ELF-1 (cell line): ENCODE measurements at regions not wholly inside any gene's neighbourhood (a gene's known extent, or its start where the extent isn't known, plus 50 kb on each side); places are given as distances from the start of the nearest gene placed in this dataset.
"Not testable (repeated sequence)": the region's sequence is repeated elsewhere in the genome, so short reads cannot be mapped to it uniquely, and the experiment has no call there.

Experiments used
- DNase-seq: peaks from one replicate; pipeline ENCODE4 v3.0.0-alpha.2; 2016; ENCODE audit warnings: low read depth, low spot score

DNA sequence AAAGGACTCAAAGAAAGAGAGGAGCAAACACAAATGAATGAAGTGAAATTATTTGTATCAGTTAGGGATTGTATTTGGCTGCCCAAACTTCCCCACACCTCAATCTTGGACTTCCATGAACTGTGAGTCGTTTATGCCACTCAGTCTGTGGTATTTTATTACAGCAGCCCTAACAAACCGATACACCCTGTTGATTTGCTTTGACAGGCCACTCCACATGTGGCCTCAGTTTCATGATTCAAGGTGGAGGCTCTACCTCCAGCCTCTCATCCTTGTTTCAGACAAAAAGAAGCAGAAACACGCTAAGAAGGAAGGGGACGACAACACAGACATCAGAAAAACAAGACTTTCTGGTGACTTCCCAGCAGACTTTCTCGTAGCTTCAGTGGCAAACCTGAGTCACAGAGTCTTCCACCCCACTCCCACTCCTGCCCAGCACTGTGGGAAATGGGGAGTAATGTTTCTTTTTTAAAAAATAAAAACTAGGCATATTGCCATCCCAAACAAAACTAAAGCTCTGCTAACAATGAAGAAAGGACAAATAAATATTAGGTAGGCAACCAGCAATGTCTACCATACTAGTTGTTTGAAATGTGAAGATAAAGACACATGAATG lies 52.2 kb upstream of the ABCA1 start:
- DNase-seq = no peak

DNA sequence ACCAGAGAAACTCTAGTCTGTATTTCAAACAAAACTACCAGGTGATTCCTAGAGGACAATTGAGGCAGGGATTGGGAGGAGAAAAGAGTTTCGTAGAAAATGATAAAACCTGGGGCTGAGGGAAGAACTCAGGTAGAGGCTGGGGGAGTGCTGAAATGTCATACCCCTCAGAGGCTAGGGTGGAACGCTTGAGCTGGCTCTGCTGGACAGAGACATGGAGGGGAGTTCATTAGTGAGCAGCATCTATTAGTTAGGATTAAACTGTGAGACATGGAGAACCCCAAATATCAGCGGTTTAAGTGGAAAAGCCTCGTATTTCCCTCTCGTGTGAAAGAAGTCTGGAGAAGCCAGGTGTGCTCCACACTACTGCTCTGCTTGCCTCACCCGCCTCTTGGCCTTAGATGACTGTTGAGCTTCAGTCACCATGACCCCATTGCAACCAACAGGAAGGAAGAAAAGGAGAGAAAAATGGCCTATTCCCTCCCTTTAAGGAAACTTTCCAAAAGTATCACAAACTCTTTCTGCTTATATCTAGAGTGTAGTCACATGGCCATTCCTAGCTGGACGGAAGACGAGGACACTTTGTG lies 53.7 kb upstream of the ABCA1 start:
- DNase-seq = no peak

DNA sequence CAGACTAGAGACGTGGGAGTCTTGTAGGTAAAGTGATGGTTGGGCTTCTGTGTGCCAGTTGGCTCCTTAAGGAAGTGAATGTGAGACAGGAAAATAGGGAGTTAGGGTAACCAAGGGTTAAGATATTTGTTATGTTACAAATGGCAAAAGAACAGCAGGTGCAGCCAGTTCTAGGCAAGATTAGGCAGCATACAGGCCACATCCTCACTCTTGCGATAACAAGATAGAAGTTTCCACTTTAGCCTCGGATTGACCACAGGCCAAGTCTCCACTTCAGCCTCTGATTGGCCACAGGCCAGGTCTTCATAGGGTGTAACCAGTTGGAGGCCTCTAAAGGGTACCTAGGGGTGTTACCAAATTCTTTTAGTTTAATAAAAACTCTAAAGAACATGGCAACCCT lies 54.6 kb upstream of the ABCA1 start:
- DNase-seq = no peak

DNA sequence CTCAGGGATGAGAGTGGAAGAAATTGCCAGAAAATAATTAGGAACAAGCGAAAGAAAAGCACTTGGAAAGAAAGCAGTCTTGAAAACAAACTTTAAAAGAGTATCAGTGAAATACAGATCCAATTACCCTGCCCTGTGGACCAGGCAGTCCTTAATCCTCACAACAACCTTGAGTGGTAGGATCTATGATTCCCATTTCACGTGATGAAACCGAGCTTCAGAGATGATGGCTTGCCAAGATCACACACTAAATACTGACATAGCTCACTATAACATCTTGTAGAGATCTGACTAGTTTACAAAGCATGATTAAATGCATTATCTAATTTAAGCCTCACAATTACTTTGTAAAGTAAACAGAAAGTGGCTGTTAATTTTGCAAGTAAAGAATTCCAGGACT lies 55.5 kb upstream of the ABCA1 start:
- no peak for DNase-seq

DNA sequence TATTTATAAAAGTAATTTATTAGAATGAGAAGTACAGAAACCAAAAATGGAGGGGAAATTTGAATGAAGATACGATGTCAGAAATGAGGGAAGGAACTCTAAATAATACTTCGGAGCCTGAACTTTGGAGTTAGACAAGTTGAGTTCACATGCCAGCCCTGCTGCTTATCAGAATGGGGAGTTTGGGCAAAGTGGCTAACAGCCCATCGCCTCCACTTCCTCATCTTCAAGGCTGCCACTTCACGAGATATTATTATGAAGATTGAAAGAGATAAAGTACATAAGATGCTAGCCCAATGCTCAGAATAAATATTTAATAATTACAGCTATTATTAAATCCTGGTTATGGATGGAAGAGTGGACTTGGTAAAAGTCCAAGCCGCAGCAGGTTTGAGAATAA lies 56.2 kb upstream of the ABCA1 start:
- no peak for DNase-seq

DNA sequence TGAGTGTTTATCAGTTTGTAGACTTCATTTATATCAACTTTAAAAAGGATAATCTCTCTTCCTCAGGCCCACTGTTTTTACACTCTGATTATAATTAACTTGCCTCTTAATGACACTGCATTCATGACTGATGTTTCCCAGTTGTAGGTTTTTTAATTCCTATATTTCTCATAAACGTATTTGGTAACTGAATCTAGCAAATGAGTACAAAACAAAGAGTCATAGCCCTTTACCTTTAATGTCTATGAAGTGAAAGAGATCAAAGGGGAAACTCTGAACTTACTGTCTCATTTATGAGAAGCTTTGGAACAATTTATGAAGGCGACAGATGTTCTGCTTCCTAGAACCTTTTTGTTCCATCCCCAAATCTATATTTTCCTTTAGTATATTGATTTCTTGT lies 56.6 kb upstream of the ABCA1 start:
- DNase-seq = no peak

DNA sequence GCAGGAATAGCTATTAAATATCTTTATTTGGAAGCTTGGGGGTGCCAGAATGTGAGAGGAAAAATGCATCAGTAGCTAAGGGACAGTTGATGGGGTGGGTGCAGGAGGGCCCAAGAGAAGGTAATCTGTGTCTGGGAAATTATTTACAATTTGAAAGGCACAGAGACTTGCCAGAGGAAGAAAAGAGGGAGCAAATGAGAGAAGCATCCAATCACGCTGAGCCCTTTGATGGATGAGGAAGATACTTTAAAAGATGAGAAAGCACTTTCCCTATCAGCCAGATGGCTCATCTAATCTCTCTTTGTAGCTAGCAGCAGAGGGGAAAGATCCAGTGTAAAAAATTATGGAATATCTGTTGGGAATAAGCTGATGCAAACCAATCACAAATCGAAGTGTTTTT lies 57.0 kb upstream of the ABCA1 start:
- DNase-seq = no peak

DNA sequence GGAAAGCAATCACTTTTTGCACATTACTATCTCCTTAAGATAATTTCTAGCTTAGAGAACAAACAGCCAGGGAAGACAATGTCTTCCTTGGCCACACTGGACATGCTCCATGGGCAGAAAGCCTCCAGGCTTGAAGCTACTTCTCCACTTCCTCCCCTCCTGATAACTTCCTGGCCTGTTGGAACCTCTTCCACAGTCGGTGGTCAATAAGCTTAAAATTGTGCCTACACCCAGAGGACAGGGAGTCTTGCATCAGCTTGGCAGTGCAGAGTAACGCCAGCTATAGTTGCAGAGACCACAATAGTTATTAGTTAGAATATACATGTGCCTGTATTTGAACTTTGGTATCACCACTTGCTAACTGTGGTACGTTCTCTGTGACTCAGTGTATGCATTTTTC lies 58.1 kb upstream of the ABCA1 start:
- no peak for DNase-seq

DNA sequence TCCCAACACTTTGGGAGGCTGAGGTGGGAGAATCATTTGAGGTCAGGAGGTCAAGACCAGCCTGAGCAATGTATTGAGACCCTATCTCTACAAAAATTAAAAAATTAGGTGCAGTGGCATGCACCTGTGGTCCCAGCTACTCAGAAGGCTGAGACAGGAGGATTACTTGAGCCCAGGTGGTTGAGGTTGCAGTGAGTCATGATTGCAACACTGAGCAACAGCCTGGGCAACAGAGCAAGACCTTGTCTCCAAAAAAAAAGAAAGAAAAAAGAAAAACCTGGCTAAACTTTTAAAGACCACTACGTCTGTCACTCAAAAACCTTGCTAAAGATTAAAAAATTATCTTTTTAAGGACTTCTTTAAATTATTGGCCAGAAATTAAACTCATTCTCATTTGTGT lies 59.8 kb upstream of the ABCA1 start:
- DNase-seq = no peak

DNA sequence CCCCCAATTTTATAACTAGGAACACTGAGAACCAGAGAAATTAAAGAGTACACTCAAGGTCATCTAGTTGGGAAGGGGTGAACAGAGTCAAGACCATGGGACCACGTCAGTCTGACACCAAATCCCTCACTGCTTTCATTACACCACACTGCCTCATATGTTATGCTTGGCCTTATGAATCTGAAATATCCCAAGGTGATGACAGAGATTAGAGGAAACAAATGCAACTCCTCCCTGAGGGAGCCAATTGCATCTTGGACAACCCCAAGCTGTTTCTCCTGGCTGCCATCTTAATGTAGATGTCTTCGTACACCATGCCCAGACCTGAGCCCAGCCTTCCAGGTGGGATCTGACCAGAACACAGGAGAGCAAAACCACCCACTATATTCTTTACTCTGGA lies 60.6 kb upstream of the ABCA1 start:
- DNase-seq = no peak

DNA sequence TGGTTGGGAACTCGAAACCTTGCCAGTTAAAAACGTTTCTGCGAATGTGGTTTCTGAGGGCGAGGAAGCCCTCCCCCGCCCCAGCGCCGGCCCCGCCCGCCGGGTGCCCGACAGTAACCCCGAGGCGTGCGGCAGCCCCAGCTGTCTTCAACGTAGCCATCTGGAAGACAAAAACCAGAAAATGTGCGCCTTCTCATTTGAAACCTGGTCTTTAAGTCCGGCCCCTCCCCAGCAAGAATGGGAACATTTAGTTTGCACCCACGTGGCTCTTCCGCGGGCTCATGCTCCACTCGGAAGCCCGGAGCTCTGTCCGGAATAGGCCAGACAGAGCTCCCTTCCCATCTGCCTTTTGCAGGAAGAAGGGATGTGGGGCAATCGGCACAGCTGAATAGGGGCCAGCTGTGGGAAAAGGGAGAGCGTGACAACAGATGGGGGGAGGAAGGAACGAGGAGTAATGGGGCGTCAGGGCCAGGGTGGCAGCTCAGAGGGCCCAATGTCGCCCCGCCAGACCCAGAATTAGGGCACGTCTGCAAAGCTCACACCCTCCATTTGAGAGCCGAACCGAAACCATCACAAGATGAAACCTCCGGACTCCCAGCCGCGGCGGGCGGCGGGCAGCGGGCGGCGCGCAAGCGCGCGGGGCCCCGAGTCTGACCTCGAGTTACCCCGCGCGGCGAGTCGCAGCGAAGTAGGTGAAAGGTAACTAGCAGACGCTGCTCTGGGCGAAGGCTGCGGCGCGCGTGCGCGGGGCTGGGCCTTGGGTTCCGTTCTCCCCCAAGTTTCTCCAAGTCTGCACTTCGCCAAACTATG lies 63.4 kb upstream of the ABCA1 start:
- DNase-seq = peak; percentile 79

DNA sequence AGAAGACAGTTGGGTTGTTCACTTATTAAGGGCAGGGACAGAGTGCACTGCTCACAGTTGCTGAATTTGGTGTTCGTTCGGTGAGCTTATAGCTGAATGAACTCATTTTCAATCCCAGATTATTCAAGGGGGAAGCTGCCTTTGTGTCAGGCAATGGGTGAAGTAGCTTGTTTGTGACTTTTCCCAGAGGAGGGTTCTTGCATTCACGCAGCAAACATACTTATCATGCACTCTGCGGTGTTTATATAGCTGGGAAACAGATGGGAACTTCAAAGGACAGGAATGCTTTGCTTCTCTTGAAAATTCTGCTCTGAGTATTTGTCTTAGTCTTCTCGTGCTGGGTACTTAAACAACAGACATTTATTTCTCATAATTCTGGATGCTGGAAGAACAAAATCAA lies 64.7 kb upstream of the ABCA1 start:
- DNase-seq = no peak

DNA sequence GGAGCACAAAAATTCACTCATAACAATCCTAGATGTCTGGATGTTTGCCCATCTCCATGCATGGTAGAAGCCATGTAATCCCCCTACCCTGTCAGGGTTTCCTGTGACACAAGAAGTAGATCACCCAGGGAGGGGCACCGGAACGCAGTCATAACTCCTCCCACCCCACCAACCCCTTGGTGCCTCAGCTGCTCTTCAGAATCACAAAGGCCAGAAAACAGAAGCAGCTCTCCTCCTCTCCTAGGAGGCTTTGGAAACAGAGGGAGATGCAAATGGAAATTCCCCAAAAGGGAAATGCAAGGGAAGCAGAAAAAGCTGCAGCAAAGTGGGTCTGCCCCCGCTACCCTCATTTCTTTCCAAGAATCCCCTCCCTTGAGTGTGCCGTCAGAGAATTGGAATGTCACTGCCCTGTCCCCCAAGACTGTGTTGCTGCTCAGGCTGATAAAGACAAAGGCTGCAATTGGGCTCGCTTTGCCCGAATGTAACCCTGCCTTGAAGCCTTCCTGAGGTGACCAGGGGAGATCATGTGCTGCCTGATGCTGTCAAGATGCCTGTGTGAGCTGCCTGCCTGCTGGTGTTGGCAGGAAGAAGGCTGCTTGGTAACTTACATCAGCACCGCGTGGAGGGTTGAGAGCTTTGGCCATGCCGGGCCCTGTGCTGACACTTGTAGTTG lies 65.5 kb upstream of the ABCA1 start:
- peak; percentile 90 for DNase-seq

DNA sequence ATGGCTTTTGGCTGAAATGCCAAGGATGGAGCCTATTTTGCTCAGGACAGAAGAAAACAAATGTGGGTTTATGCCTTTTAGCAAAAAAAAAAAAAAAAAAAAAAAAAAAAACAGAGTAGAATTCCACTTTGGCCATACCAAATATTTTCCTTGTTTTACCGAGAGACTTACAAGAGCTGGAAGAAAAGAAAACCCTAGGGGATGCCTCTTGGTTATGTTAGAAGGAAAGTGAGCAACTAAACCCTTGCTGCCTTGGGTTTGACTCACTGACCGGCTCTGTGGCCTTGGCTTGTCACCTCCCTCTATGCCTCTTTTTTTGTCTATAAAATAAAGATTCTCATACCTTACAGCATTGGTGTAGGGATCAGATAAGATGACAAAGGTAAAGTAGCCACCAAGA lies 69.6 kb upstream of the ABCA1 start:
- DNase-seq = no peak

DNA sequence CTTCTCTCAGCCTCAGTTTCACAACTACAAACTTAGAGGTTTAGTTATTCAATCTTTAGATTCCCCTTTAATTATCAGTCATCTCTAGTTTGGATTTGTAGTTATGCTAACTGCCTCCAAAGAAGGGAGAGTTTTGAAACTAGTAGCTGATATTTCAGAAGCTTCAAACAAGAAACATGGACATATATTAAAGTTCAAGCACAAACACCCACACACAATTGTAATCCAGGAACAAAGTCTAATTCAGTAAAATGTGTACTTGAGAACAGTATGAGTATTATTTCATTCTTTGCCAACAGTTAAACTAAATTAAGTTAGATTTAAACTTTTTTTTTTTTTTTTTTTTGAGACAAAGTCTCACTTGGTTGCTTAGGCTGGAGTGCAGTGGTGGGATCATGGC lies 71.2 kb upstream of the ABCA1 start:
- DNase-seq = no peak

DNA sequence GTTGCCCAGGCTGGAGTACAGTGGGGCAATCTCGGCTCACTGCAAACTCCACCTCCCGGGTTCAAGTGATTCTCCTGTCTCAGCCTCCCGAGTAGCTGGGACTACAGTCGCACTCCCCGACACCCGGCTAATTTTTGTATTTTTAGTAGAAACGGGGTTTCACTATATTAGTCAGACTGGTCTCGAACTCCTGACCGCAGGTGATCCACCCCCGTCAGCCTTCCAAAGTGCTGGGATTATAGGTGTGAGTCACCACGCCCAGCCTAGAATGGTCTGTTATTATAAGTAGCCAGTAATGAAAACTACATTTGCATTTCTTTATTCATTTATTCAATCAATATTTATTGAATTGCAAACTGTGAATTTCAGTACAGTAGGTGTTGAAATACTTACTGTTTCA lies 72.6 kb upstream of the ABCA1 start:
- DNase-seq = not testable (repeated sequence)

DNA sequence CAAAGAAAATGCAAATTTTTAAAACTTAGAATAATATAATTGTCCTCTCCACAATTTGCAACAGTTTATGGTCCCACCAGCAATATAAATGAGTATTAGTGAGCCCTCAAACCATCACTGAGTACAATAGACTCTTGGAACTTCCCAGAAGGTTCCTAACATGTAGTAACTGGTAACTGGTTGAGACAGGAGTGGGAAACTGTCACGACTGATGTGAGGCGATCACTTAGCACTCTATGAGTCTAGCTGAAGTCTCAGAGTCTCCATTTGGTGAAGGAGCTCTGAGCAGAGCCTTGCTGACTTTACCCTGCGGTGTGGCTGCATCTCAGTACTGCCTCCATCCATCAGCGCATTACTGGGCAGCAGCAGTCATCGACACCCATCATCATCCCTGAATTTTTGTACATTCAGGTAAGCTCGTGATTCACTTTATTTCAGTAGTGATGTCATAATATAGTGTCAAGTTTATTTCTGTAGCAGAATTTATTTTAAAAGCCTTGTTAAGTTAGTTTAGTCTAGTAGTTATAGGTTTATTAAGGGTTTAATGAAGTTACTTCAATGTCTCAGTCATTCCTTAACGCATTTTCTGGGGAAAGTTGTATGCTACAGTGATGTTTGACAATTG lies 76.6 kb upstream of the ABCA1 start:
- no peak for DNase-seq

DNA sequence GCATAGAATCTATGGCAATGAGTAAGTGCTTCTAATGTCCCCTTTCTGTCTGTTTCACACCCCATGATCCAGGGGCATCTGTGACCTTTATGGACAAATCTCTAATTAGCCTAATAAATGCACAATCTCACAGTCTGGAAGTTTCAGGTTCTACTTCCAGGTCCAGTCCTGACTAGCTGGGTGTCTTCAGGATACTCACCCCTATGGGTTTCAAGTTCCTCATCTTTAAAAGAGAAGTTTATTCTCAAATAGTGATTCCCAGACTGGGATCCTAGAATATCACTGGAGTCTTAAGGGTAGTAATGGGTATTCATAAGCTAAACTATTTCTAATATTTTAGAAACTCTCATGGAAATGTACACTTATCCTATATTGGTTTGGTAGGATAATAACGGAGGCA lies 77.2 kb upstream of the ABCA1 start:
- no peak for DNase-seq

DNA sequence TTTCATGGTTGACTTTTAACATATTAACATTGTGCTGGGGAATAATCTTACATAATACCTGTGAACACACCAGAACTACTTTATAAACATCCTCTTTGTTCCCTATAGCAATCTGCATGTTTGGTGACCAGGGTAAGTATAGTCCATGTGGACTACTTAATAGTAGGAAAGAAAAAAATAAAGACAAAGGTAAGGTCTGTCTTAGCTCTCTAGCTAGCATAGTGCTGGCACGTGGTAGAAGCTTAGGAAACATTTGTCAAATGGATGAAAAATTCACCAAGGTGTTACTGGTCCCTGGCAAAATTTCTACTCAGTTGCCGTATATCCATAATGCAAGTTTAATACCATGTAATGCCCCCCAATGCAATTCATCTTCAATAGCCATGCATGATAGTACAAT lies 78.6 kb upstream of the ABCA1 start:
- no peak for DNase-seq

DNA sequence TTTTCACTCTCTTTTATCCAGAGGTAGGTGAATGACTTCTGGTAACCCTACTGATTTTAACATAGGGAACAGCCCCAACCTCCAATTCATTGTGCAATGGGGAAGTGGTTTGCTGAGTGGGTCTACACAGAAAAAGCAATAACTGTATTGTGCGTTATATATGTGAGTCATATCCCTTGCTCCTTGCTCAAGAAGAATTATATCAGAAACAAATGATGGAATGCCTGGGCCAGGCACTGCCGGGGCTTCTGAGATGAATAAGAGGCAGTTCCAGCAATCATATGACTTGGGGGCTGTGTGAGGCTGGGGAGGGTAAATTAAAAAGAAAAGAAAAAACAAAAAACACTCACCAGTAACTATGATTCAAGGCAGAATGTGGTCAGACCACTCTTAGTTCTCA lies 79.2 kb upstream of the ABCA1 start:
- DNase-seq = no peak

DNA sequence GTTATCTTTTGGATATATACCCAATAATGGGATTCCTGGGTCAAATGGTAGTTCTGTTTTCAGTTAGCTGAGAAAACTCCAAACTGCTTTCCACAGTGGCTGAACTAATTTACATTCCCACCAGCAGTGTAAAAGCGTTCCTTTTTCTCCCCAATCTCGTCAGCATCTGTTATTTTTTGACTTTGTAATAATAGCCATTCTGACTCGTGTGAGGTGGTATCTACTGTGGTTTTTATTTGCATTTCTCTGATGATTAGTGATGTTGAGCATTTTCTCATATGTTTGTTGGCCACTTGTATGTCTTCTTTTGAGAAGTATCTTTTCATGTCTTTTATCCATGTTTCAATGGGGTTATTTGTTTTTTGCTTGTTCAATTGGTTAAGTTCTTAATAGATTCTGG lies 82.1 kb upstream of the ABCA1 start:
- not testable (repeated sequence) for DNase-seq

DNA sequence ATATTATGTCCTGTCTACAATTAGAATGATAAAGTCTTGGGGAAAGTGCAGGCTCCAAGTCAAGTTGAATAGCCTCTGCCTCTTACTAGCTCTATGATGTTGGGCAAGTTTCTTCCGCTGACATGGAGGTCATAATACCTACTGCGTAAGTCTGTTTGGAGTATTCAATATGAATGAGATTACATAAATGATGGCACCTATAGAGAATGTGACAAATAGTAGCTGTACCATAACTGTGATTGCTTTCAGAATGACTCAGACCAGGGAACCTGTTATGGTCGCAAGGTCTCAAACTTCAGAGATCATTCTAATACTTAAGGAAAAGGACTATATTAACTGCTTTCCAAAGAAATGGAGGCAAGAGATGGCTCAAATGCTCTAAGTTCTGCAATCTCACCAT lies 94.0 kb upstream of the ABCA1 start:
- DNase-seq = no peak
